COLO829 (cell line): ENCODE measurements at regions not wholly inside any gene's neighbourhood (a gene's known extent, or its start where the extent isn't known, plus 50 kb on each side); places are given as distances from the start of the nearest gene placed in this dataset.
A peak's percentile ranks its signal among the peaks of the same experiment; 100 is the strongest.
"Not testable (repeated sequence)": the region's sequence is repeated elsewhere in the genome, so short reads cannot be mapped to it uniquely, and the experiment has no call there.

Source experiments
- DNase-seq: peaks from one replicate; pipeline ENCODE4 v3.0.0; 2012; ENCODE audit warnings: low spot score

DNA sequence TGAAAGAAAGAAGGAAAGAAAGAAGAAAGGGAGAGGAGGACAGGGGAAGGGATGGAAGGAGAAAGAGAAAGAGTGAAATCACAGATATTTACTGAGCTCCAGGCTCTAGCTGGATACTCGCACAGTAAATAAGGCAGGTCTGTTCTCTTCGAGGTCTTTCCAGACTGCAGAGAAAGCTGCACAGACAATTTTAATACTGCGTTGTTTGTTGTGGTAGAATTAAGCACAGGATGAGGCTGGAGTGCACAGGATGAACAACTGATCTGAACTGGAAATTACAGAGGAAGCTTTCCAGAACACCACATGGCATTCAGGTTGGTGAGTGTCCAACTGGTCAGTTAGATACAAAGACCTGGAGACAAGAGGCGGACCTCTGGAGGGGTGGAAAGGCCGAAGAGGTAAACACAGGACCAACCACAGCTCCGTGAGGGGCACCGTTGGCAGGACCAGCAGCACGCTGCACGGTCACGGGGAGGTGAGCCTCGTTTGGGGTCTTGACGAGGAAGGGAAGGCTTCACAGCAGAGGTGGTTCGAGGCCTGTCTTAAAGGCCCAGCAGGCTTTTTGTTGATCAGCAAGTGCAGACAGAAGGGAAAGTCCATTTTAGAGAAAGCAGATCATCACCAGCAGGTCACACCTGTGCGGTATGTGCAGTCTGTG is 121.7 kb downstream of the ATP6V0E2 start:
- not testable (repeated sequence) for DNase-seq

- DNase-seq: not testable (repeated sequence)
These were observed 127.2 kb downstream of the ATP6V0E2 start for GRCh38 chr7:150000780-150001599.

GRCh38 chr7:150003304-150003810 is 129.6 kb downstream of the ATP6V0E2 start:
- no peak for DNase-seq

GRCh38 chr7:150003973-150004372 is 130.2 kb downstream of the ATP6V0E2 start:
- DNase-seq: not testable (repeated sequence)

DNA sequence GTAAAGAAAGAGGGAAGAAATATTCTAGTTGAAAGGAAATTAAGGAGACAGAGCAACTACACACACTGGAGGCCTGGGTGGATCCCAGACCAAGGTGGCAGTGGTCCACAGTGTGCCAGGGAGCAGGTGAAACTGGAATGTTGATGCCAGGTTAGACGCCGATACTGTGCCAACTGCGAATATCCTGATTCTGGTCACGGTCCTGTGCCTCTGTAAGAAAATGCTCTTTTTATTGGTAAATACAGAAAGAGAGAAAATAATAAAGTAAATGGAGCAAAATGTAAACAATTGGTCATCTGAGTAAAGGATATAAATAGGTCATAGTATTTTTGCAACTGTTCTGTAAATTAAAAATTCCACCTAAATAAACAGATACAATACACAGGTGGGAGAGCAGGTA is 131.1 kb downstream of the ATP6V0E2 start:
- not testable (repeated sequence) for DNase-seq

- not testable (repeated sequence) for DNase-seq
These were observed 136.0 kb downstream of the ATP6V0E2 start for GRCh38 chr7:150009620-150010303.

- not testable (repeated sequence) for DNase-seq
These were observed 143.0 kb downstream of the ATP6V0E2 start for GRCh38 chr7:150016651-150017189.

GRCh38 chr7:150020210-150020609 is 146.4 kb downstream of the ATP6V0E2 start:
- not testable (repeated sequence) for DNase-seq

DNA sequence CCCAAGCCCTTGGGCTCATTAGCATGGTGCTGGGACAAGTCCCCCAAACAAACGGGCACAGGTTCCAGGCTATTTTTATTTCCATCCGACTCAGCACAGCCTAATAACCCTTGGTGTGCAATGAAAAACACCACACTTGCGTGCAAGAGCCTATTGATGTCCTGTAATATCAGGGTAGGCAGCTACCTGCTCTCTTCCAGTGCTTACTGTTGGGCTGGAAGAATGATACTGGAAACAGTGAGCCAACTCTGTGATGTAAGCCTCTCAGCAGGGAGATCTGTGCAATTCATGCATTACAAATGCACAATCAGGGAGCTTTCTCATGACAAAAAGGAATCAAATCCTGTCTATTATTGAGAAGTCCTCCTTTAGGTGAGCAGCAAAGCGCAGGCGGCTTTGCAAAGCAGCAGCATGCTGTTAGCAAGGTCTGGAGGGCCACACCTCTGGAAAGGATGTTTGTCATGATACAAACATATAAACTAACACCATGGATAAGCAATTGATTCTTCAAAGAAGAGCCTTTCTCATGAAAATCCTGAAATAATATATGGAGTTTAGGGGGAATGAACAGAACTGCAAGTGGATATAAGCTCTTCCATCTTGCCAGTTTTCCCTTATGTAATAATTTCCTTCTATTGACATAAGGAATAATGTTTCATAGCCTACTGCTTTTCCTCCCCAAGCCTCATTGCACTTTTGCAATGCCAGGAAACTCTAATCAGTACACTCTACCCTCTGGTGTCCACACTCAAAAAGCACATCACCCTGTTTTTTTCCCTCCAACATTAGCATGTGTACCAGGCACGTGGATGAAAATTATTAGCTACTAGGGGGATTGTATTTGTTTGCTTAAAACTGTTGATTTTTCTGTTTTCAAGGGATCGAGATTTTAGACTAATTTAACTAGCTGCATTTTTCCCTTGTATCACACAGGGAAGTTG is 151.1 kb downstream of the ATP6V0E2 start:
- DNase-seq: not testable (repeated sequence)

- DNase-seq: not testable (repeated sequence)
These were observed 152.0 kb downstream of the ATP6V0E2 start for GRCh38 chr7:150025802-150026201.

GRCh38 chr7:150028344-150029012 is 154.7 kb downstream of the ATP6V0E2 start:
- DNase-seq: not testable (repeated sequence)

DNA sequence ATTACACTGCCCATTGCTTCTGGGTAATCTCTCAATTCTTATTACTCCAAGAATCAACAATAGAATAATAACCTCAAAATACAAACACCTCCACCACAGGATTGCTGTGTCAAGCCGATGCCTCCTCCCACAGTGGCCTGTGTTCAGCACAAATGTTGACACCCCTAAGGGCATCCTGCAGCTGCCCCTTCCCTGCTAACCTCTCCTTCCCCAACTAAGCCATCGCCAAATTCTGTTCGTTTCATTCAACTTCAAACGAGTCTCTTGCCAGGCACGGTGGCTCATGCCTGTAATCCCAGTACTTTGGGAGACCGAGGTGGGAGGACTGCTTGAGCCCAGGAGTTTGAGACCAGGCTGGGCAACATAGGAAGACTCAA is 155.2 kb downstream of the ATP6V0E2 start:
- DNase-seq: not testable (repeated sequence)

DNA sequence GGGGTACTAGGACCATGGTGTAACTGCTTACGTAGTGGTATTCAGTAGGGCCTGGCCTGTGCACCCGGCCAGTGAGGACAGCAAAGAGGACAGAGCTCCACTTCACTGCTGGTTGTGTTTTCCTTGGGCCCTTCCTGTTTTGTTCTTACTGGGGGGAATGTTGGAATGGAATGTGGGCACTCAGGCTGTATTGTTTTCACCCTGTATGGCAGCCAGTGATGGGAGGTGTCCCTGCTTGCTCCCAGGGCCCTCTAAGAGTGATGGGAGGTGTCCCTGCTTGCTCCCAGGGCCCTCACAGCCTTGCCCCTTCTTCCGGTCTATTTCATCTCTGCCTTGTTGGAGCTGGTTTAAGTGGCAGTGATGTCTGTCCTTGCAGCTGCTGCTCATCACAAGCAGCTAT is 158.0 kb downstream of the ATP6V0E2 start:
- DNase-seq: not testable (repeated sequence)

- not testable (repeated sequence) for DNase-seq
These were observed 159.9 kb downstream of the ATP6V0E2 start for GRCh38 chr7:150033711-150034110.

DNA sequence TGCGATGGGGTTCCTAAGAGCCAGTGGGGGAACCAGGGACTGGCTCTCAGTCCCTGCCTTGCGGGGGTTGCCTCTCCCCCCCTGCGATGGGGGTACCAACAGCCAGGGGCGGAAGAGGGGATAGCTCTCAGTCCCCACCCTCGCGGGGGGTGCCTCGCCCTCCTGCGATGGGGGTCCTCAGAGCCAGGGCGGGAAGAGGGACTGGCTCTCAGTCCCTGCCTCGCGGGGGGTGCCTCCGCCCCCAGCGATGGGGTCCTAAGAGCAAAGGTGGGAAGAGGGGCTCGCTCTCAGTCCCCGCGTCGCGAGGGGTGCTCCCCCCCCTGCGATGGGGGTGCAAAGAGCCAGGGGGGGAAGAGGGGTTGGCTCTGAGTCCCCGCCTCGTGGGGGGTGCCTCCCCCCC is 162.0 kb downstream of the ATP6V0E2 start:
- DNase-seq: not testable (repeated sequence)

GRCh38 chr7:150039061-150039460 is 165.3 kb downstream of the ATP6V0E2 start:
- DNase-seq: not testable (repeated sequence)

GRCh38 chr7:150042281-150042680 is 168.5 kb downstream of the ATP6V0E2 start:
- DNase-seq: not testable (repeated sequence)

DNA sequence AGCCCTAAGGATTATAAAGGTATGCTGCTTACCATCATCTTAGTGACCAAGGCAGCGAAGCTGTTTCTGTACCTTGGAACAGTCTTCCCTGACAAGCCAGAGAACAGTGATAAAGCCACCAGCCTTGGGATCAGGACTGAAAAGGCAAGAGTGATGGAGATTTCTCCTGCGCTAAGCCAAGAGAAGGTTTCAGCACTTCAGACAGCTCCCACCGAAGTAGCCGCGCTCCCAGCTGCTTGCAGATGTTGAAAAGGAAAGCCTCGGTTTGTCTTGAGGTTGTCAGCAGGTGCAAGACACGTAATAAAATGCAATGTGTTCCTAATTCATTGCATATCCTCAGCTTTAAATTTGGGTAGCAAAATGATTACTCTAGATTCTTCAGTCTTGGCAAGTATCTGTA is 171.0 kb downstream of the ATP6V0E2 start:
- peak; percentile 12 for DNase-seq

GRCh38 chr7:150045596-150045995 is 171.8 kb downstream of the ATP6V0E2 start:
- not testable (repeated sequence) for DNase-seq
